C4-2B (cell line): ENCODE measurements at regions not wholly inside any gene's neighbourhood (a gene's known extent, or its start where the extent isn't known, plus 50 kb on each side); places are given as distances from the start of the nearest gene placed in this dataset.
"Not testable (repeated sequence)": the region's sequence is repeated elsewhere in the genome, so short reads cannot be mapped to it uniquely, and the experiment has no call there.

Experiments
- H3K27ac ChIP-seq: fragments of 450-650 bp; 2 replicates; pipeline ENCODE4 v1.5.1; 2017
- ZFX ChIP-seq: fragments of 450-650 bp; IDR thresholded peaks from 2 replicates; pipeline ENCODE4 v1.6.1; 2017
- TF ChIP-seq, protein P1 (sequence below): fragments of 450-650 bp; conservative IDR thresholded peaks from 2 replicates; pipeline ENCODE4 v1.5.1; 2017; ENCODE audit warnings: mild to moderate bottlenecking

- H3K27ac ChIP-seq = no peak overlapping the region
- TF ChIP-seq, protein P1, sequence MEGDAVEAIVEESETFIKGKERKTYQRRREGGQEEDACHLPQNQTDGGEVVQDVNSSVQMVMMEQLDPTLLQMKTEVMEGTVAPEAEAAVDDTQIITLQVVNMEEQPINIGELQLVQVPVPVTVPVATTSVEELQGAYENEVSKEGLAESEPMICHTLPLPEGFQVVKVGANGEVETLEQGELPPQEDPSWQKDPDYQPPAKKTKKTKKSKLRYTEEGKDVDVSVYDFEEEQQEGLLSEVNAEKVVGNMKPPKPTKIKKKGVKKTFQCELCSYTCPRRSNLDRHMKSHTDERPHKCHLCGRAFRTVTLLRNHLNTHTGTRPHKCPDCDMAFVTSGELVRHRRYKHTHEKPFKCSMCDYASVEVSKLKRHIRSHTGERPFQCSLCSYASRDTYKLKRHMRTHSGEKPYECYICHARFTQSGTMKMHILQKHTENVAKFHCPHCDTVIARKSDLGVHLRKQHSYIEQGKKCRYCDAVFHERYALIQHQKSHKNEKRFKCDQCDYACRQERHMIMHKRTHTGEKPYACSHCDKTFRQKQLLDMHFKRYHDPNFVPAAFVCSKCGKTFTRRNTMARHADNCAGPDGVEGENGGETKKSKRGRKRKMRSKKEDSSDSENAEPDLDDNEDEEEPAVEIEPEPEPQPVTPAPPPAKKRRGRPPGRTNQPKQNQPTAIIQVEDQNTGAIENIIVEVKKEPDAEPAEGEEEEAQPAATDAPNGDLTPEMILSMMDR = no peak
- TF ChIP-seq ZFX = no peak
Measured at GRCh38 chr9:11159318-11159862, 546.6 kb upstream of the PTPRD start.

GRCh38 chr9:11163843-11164242 is 551.0 kb upstream of the PTPRD start:
- no peak overlapping the region for H3K27ac ChIP-seq
- TF ChIP-seq ZFX = no peak
- TF ChIP-seq, protein P1 = no peak

DNA sequence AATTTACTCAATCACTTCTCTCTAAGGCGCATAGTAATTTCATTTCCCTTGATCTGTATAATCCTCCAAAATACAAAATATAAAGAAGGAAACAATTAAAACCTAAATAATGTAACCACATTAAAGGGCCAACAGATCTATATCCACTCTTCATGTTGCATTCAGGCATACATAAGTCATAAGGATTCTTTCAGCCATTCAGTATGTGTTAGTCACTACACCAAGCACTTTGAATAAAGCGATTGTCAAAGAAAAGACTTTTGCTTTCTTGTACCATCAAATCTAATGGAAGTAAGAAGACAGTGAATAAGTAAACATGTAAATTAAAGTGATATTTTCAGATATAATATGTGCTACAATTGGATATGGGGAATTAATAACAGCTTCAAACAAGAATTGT is 569.2 kb upstream of the PTPRD start:
- TF ChIP-seq, protein P1 = no peak
- TF ChIP-seq ZFX = no peak
- no peak overlapping the region for H3K27ac ChIP-seq

- TF ChIP-seq ZFX = no peak
- TF ChIP-seq, protein P1 = no peak
- H3K27ac ChIP-seq = no peak overlapping the region
Measured at GRCh38 chr9:11190719-11191118, 577.9 kb upstream of the PTPRD start.

- H3K27ac ChIP-seq = no peak overlapping the region
- no peak for TF ChIP-seq ZFX
- TF ChIP-seq, protein P1 = no peak
Measured at GRCh38 chr9:11192993-11193392, 580.2 kb upstream of the PTPRD start.

- TF ChIP-seq, protein P1 = no peak
- TF ChIP-seq ZFX = no peak
- H3K27ac ChIP-seq = no peak overlapping the region
Measured at GRCh38 chr9:11194246-11194645, 581.4 kb upstream of the PTPRD start.

- not testable (repeated sequence) for H3K27ac ChIP-seq
Measured at GRCh38 chr9:11196840-11197365, 584.1 kb upstream of the PTPRD start.

DNA sequence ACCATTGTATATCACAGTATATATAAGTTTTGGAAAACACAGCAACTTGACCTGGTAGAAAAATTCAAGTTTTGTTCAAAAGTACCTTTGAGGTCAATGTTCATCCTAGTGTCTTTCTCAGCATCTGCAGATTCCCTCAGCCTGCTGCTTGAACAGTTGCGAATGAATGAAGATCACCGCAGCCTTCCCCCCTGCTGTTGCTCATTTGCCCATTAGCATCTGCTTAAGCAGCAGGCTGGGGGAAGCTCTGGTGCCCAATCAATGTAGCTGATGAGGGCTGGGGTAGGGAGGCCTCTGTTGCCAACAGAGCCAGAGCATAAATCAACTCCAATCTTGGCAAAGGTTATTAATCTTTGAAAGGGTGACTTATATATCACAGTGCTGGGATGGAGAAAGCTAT is 586.5 kb upstream of the PTPRD start:
- TF ChIP-seq ZFX = no peak
- TF ChIP-seq, protein P1 = no peak
- no peak overlapping the region for H3K27ac ChIP-seq
